ENCODE measurements at regions not wholly inside any gene's neighbourhood (a gene's known extent, or its start where the extent isn't known, plus 50 kb on each side); places are given as distances from the start of the nearest gene placed in this dataset.
"Not testable (repeated sequence)": the region's sequence is repeated elsewhere in the genome, so short reads cannot be mapped to it uniquely, and the experiment has no call there.

GRCh38 chr7:41415471-41416207 lies 287.3 kb downstream of the INHBA start:
- H3K27ac ChIP-seq (ENCODE audit: low read length) = no peak overlapping the region
- no peaks in the 10 kb centered on the region for H3K36me3 ChIP-seq (ENCODE audit: insufficient read depth, low read depth, low read length)
- no peaks in the 10 kb centered on the region for H3K27me3 ChIP-seq (ENCODE audit: insufficient read depth, low read length)
- H3K4me3 ChIP-seq (ENCODE audit: low read length) = no peak overlapping the region
- no peak overlapping the region for H3K9ac ChIP-seq (ENCODE audit: low read depth, low read length)
- H3K4me1 ChIP-seq (ENCODE audit: insufficient read depth, low read length) = 0 out of 2 replicates have a peak, but pooled peaks cover 4% of the 10 kb centered on the region
- no peaks in the 10 kb centered on the region for H3K9me3 ChIP-seq (ENCODE audit: insufficient read depth, low read depth, low read length)

- Histone ChIP-seq H3K4me1 (ENCODE audit: insufficient read depth, low read length) (peaks cover 7% of the 10 kb centered on the region), H3K9ac (ENCODE audit: low read depth, low read length) (no peak overlapping the region), H3K27me3 (ENCODE audit: insufficient read depth, low read length) (no peaks in the 10 kb centered on the region), H3K9me3 (ENCODE audit: insufficient read depth, low read depth, low read length) (no peaks in the 10 kb centered on the region), H3K4me3 (ENCODE audit: low read length) (no peak overlapping the region), H3K27ac (ENCODE audit: low read length) (no peak overlapping the region), H3K36me3 (ENCODE audit: insufficient read depth, low read depth, low read length) (no peaks in the 10 kb centered on the region)
These were observed 287.8 kb downstream of the INHBA start for GRCh38 chr7:41415051-41415450.

GRCh38 chr7:41404375-41405074 lies 298.4 kb downstream of the INHBA start:
- Histone ChIP-seq H3K9me3 (ENCODE audit: insufficient read depth, low read depth, low read length) (no peaks in the 10 kb centered on the region), H3K4me3 (ENCODE audit: low read length) (no peak overlapping the region), H3K27ac (ENCODE audit: low read length) (no peak overlapping the region), H3K9ac (ENCODE audit: low read depth, low read length) (no peak overlapping the region), H3K27me3 (ENCODE audit: insufficient read depth, low read length) (no peaks in the 10 kb centered on the region), H3K4me1 (ENCODE audit: insufficient read depth, low read length) (peaks cover 11% of the 10 kb centered on the region; the same call in 1 of the 2 replicates), H3K36me3 (ENCODE audit: insufficient read depth, low read depth, low read length) (no peaks in the 10 kb centered on the region)

- no peaks in the 10 kb centered on the region for H3K27me3 ChIP-seq (ENCODE audit: insufficient read depth, low read length)
- peaks cover 11% of the 10 kb centered on the region; the same call in 1 of the 2 replicates for H3K4me1 ChIP-seq (ENCODE audit: insufficient read depth, low read length)
- no peak overlapping the region for H3K4me3 ChIP-seq (ENCODE audit: low read length)
- H3K9ac ChIP-seq (ENCODE audit: low read depth, low read length) = no peak overlapping the region
- H3K27ac ChIP-seq (ENCODE audit: low read length) = no peak overlapping the region
- no peaks in the 10 kb centered on the region for H3K36me3 ChIP-seq (ENCODE audit: insufficient read depth, low read depth, low read length)
- H3K9me3 ChIP-seq (ENCODE audit: insufficient read depth, low read depth, low read length) = no peaks in the 10 kb centered on the region
These were observed 299.6 kb downstream of the INHBA start for GRCh38 chr7:41403291-41403690.

- Histone ChIP-seq H3K27ac (ENCODE audit: low read length) (no peak overlapping the region), H3K4me3 (ENCODE audit: low read length) (no peak overlapping the region), H3K27me3 (ENCODE audit: insufficient read depth, low read length) (no peaks in the 10 kb centered on the region), H3K4me1 (ENCODE audit: insufficient read depth, low read length) (peaks cover 11% of the 10 kb centered on the region; the same call in 1 of the 2 replicates), H3K9ac (ENCODE audit: low read depth, low read length) (no peak overlapping the region), H3K9me3 (ENCODE audit: insufficient read depth, low read depth, low read length) (no peaks in the 10 kb centered on the region), H3K36me3 (ENCODE audit: insufficient read depth, low read depth, low read length) (no peaks in the 10 kb centered on the region)
These were observed 301.1 kb downstream of the INHBA start for GRCh38 chr7:41401833-41402232.

- Histone ChIP-seq H3K4me3 (ENCODE audit: low read length) (no peak overlapping the region), H3K4me1 (ENCODE audit: insufficient read depth, low read length) (peaks cover 6% of the 10 kb centered on the region; the same call in 1 of the 2 replicates), H3K36me3 (ENCODE audit: insufficient read depth, low read depth, low read length) (no peaks in the 10 kb centered on the region), H3K27me3 (ENCODE audit: insufficient read depth, low read length) (no peaks in the 10 kb centered on the region), H3K9ac (ENCODE audit: low read depth, low read length) (no peak overlapping the region), H3K9me3 (ENCODE audit: insufficient read depth, low read depth, low read length) (no peaks in the 10 kb centered on the region; the same call in 1 of the 2 replicates), H3K27ac (ENCODE audit: low read length) (no peak overlapping the region)
These were observed 303.7 kb downstream of the INHBA start for GRCh38 chr7:41399171-41399570.

GRCh38 chr7:41391818-41392217 lies 311.1 kb downstream of the INHBA start:
- no peak overlapping the region for H3K9ac ChIP-seq (ENCODE audit: low read depth, low read length)
- no peak overlapping the region for H3K27ac ChIP-seq (ENCODE audit: low read length)
- H3K4me3 ChIP-seq (ENCODE audit: low read length) = no peak overlapping the region
- no peaks in the 10 kb centered on the region for H3K36me3 ChIP-seq (ENCODE audit: insufficient read depth, low read depth, low read length)
- H3K27me3 ChIP-seq (ENCODE audit: insufficient read depth, low read length) = no peaks in the 10 kb centered on the region
- no peaks in the 10 kb centered on the region for H3K4me1 ChIP-seq (ENCODE audit: insufficient read depth, low read length)
- no peaks in the 10 kb centered on the region; the same call in 1 of the 2 replicates for H3K9me3 ChIP-seq (ENCODE audit: insufficient read depth, low read depth, low read length)

GRCh38 chr7:41388933-41389332 lies 314.0 kb downstream of the INHBA start:
- not testable (repeated sequence) for H3K27me3 ChIP-seq (ENCODE audit: insufficient read depth, low read length); H3K4me3 ChIP-seq (ENCODE audit: low read length); H3K9me3 ChIP-seq (ENCODE audit: insufficient read depth, low read depth, low read length); H3K4me1 ChIP-seq (ENCODE audit: insufficient read depth, low read length); H3K9ac ChIP-seq (ENCODE audit: low read depth, low read length); H3K27ac ChIP-seq (ENCODE audit: low read length); H3K36me3 ChIP-seq (ENCODE audit: insufficient read depth, low read depth, low read length)

GRCh38 chr7:41385996-41386395 lies 316.9 kb downstream of the INHBA start:
- Histone ChIP-seq H3K9ac (ENCODE audit: low read depth, low read length) (no peak overlapping the region), H3K4me3 (ENCODE audit: low read length) (no peak overlapping the region), H3K36me3 (ENCODE audit: insufficient read depth, low read depth, low read length) (no peaks in the 10 kb centered on the region), H3K27ac (ENCODE audit: low read length) (no peak overlapping the region), H3K27me3 (ENCODE audit: insufficient read depth, low read length) (no peaks in the 10 kb centered on the region), H3K4me1 (ENCODE audit: insufficient read depth, low read length) (no peaks in the 10 kb centered on the region), H3K9me3 (ENCODE audit: insufficient read depth, low read depth, low read length) (no peaks in the 10 kb centered on the region)

- Histone ChIP-seq H3K4me1 (ENCODE audit: insufficient read depth, low read length) (no peaks in the 10 kb centered on the region), H3K27me3 (ENCODE audit: insufficient read depth, low read length) (no peaks in the 10 kb centered on the region), H3K27ac (ENCODE audit: low read length) (no peak overlapping the region), H3K4me3 (ENCODE audit: low read length) (no peak overlapping the region), H3K9me3 (ENCODE audit: insufficient read depth, low read depth, low read length) (no peaks in the 10 kb centered on the region), H3K9ac (ENCODE audit: low read depth, low read length) (no peak overlapping the region), H3K36me3 (ENCODE audit: insufficient read depth, low read depth, low read length) (no peaks in the 10 kb centered on the region)
These were observed 318.5 kb downstream of the INHBA start for GRCh38 chr7:41384418-41384817.

- Histone ChIP-seq H3K9ac (ENCODE audit: low read depth, low read length) (no peak overlapping the region), H3K36me3 (ENCODE audit: insufficient read depth, low read depth, low read length) (no peaks in the 10 kb centered on the region), H3K4me1 (ENCODE audit: insufficient read depth, low read length) (no peaks in the 10 kb centered on the region), H3K27me3 (ENCODE audit: insufficient read depth, low read length) (no peaks in the 10 kb centered on the region), H3K4me3 (ENCODE audit: low read length) (no peak overlapping the region), H3K9me3 (ENCODE audit: insufficient read depth, low read depth, low read length) (no peaks in the 10 kb centered on the region), H3K27ac (ENCODE audit: low read length) (no peak overlapping the region)
These were observed 319.3 kb downstream of the INHBA start for GRCh38 chr7:41383596-41383995.

GRCh38 chr7:41378156-41378555 lies 324.7 kb downstream of the INHBA start:
- Histone ChIP-seq H3K4me1 (ENCODE audit: insufficient read depth, low read length) (no peaks in the 10 kb centered on the region), H3K4me3 (ENCODE audit: low read length) (no peak overlapping the region), H3K9me3 (ENCODE audit: insufficient read depth, low read depth, low read length) (no peaks in the 10 kb centered on the region), H3K27ac (ENCODE audit: low read length) (no peak overlapping the region), H3K36me3 (ENCODE audit: insufficient read depth, low read depth, low read length) (no peaks in the 10 kb centered on the region), H3K9ac (ENCODE audit: low read depth, low read length) (no peak overlapping the region), H3K27me3 (ENCODE audit: insufficient read depth, low read length) (no peaks in the 10 kb centered on the region)

Measured in iPS-20b (cell line).